ENCODE measurements at regions not wholly inside any gene's neighbourhood (a gene's known extent, or its start where the extent isn't known, plus 50 kb on each side); places are given as distances from the start of the nearest gene placed in this dataset.

DNA sequence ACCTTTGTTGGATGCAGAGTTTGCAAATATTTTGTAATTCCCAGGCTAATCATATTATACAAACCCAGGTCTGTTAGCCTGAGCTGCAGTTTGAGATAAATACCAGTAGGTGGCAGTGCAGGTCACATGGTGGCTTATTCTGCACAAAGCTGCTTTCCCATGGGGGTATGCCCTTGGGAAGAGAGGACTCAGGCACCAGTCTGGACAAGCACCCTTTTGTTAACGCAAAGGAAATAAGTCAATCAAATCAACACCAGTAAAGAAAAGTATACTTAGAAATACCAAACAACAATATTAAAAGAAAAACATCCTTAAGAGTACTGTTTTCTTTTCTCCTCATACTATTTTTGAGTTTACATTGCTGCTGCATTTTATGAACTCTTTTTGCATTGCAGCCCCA, 389.0 kb upstream of the ZFP42 start:
- ChIA-PET CTCF (interaction anchor here (0.5 to 0.7 kb wide), 4 partner anchors 10 to 679 kb away, joined by 3 read pairs; no protein-coding TSS in a partner anchor), POLR2A (no interaction called here)
- no peaks in the 10 kb centered on the region for H3K9me3 ChIP-seq (ENCODE audit: control insufficient read depth, insufficient read depth, low read depth, low read length)

GRCh38 chr4:187608001-187608421, 387.6 kb upstream of the ZFP42 start:
- H3K9me3 ChIP-seq (ENCODE audit: control insufficient read depth, insufficient read depth, low read depth, low read length) = no peaks in the 10 kb centered on the region
- no peak overlapping the region for H3K4me3 ChIP-seq (ENCODE audit: low read depth, low read length)
- no peak overlapping the region for H3K27ac ChIP-seq (ENCODE audit: extremely low read depth, low read depth, low read length)
- H3K36me3 ChIP-seq (ENCODE audit: control insufficient read depth in 2 of 2, insufficient read depth in 1 of 2, low read length in 2 of 2) = no peaks in the 10 kb centered on the region
- ChIA-PET CTCF (interaction anchor here (0.6 to 1.1 kb wide), 5 partner anchors 77 to 1595 kb away, joined by 3 to 8 read pairs (median 3); no protein-coding TSS in a partner anchor), POLR2A (no interaction called here)
- no peak for TF ChIP-seq ZNF623 (tag by site-specific recombination; IDR thresholded peaks at IDR 0.05)
- TF ChIP-seq ZNF223 (tag by site-specific recombination; IDR thresholded peaks at IDR 0.05) = no peak
- no peak for TF ChIP-seq KLF1 (tag by site-specific recombination; IDR thresholded peaks at IDR 0.05)
- no peak for TF ChIP-seq ZSCAN18 (tag by site-specific recombination; IDR thresholded peaks at IDR 0.05)
- H3K4me1 ChIP-seq (ENCODE audit: control insufficient read depth, insufficient read depth, low read length) = 0 out of 2 replicates have a peak, but pooled peaks cover 3% of the 10 kb centered on the region

More for the DNA sequence above, 389.0 kb upstream of the ZFP42 start:
- 0 out of 2 replicates have a peak, but pooled peaks cover 3% of the 10 kb centered on the region for H3K4me1 ChIP-seq (ENCODE audit: control insufficient read depth, insufficient read depth, low read length)
- no peaks in the 10 kb centered on the region for H3K36me3 ChIP-seq (ENCODE audit: control insufficient read depth in 2 of 2, insufficient read depth in 1 of 2, low read length in 2 of 2)
- TF ChIP-seq ZNF394 (tag by site-specific recombination; IDR thresholded peaks at IDR 0.05; ENCODE audit: borderline replicate concordance) (no peak), ZNF561 (tag by site-specific recombination; IDR thresholded peaks at IDR 0.05; ENCODE audit: borderline replicate concordance) (no peak), ZNF2 (tag by site-specific recombination; IDR thresholded peaks at IDR 0.05) (peak; percentile 59; the same call in 1 of the 2 replicates), ZNF114 (tag by site-specific recombination; IDR thresholded peaks at IDR 0.05) (no peak), ZNF184 (tag by site-specific recombination; IDR thresholded peaks at IDR 0.05) (no peak), ZNF654 (tag by site-specific recombination; IDR thresholded peaks at IDR 0.05; ENCODE audit: low read depth) (peak; percentile 66), ZNF398 (tag by site-specific recombination; IDR thresholded peaks at IDR 0.05) (no peak)
- no peak overlapping the region for H3K4me3 ChIP-seq (ENCODE audit: low read depth, low read length)
- H3K27ac ChIP-seq (ENCODE audit: extremely low read depth, low read depth, low read length) = no peak overlapping the region

DNA sequence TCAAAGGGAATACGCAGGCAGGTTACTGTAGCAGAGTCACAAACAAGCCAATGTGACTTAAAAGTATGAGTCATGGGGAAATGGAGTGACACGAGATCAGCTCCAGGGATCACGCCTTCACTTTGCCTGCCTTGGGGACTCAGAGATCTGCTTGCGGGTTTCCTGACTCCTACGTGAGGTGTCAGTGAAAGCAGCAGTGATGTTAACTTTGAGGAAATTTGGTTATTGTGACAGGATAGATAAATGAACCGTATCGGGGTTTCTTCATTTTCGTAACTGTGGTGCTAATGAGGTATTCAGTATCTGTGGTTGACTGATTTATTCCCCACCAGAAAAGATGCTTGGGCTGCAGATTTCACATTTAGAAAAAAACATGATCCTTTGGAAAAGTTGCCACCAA, 383.3 kb upstream of the ZFP42 start:
- POLR2A ChIA-PET = no interaction called here
- H3K4me1 ChIP-seq (ENCODE audit: control insufficient read depth, insufficient read depth, low read length) = 0 out of 2 replicates have a peak, but pooled peaks cover 1% of the 10 kb centered on the region

More for the DNA sequence above, 383.3 kb upstream of the ZFP42 start:
- Histone ChIP-seq H3K4me3 (ENCODE audit: low read depth, low read length) (no peak overlapping the region), H3K9me3 (ENCODE audit: control insufficient read depth, insufficient read depth, low read depth, low read length) (no peaks in the 10 kb centered on the region), H3K36me3 (ENCODE audit: control insufficient read depth in 2 of 2, insufficient read depth in 1 of 2, low read length in 2 of 2) (no peaks in the 10 kb centered on the region), H3K27ac (ENCODE audit: extremely low read depth, low read depth, low read length) (no peak overlapping the region)
- CTCF ChIA-PET = no interaction called here
- no peak for TF ChIP-seq MYNN (tag by site-specific recombination; IDR thresholded peaks at IDR 0.05; ENCODE audit: borderline replicate concordance)
- no peak for TF ChIP-seq GLI2 (tag by site-specific recombination; IDR thresholded peaks at IDR 0.05; ENCODE audit: borderline replicate concordance, low read depth)
- TF ChIP-seq SETDB1 (IDR thresholded peaks at IDR 0.05; ENCODE audit: insufficient read length, low read length) = no peak
- no peak for TF ChIP-seq ZNF791 (tag by site-specific recombination; IDR thresholded peaks at IDR 0.05)
- no peak for TF ChIP-seq ZBTB10 (tag by site-specific recombination; IDR thresholded peaks at IDR 0.05)
- no peak for TF ChIP-seq ZBTB21 (tag by site-specific recombination; IDR thresholded peaks at IDR 0.05)
- TF ChIP-seq ZNF202 (tag by site-specific recombination; IDR thresholded peaks at IDR 0.05; ENCODE audit: borderline replicate concordance) = no peak

Data from HEK293 (cell line).